ENCODE measurements at regions not wholly inside any gene's neighbourhood (a gene's known extent, or its start where the extent isn't known, plus 50 kb on each side); places are given as distances from the start of the nearest gene placed in this dataset.

- WGBS, 2 donors (ENCODE audit: low coverage in 1 of 2): 80% methylated on average over 1 of the region's 16 CpGs; no CpG with 5 or more reads in 1 of the 2 donors
- no peaks in the 10 kb centered on the region for H3K36me3 ChIP-seq
- no peak for ATAC-seq
- no peak for TF ChIP-seq POLR2AphosphoS5 (IDR thresholded peaks at IDR 0.05)
- H3K9me3 ChIP-seq: no peaks in the 10 kb centered on the region
- H3K27ac ChIP-seq: no peak overlapping the region
- peaks cover 16% of the 10 kb centered on the region for H3K27me3 ChIP-seq
- H3K4me1 ChIP-seq: peaks cover 0 to 11% (median 0%) of the 10 kb centered on the region in 3 donors
- no peak overlapping the region for H3K4me3 ChIP-seq
These were observed 162.6 kb downstream of the MYCN start for GRCh38 chr2:16102976-16103380.

- TF ChIP-seq POLR2AphosphoS5 (IDR thresholded peaks at IDR 0.05) (no peak), EP300 (IDR thresholded peaks at IDR 0.05) (no peak), POLR2A (IDR thresholded peaks at IDR 0.05) (no peak), CTCF (IDR thresholded peaks at IDR 0.05) (no peak)
- 86% methylated on average over 1 of the region's 14 CpGs; no CpG with 5 or more reads in 1 of the 2 donors for WGBS, 2 donors (ENCODE audit: low coverage in 1 of 2)
- Histone ChIP-seq H3K4me3 (no peak overlapping the region), H3K36me3 (no peaks in the 10 kb centered on the region), H3K27ac (no peak overlapping the region), H3K27me3 (peaks cover 16% of the 10 kb centered on the region), H3K4me1 (peaks cover 0 to 11% (median 0%) of the 10 kb centered on the region in 3 donors), H3K9me3 (no peaks in the 10 kb centered on the region)
- no peak for ATAC-seq
These were observed 162.1 kb downstream of the MYCN start for GRCh38 chr2:16102358-16102975.

- no CpG with 5 or more reads among the region's 3 CpGs for WGBS, 2 donors (ENCODE audit: low coverage in 1 of 2)
- H3K4me1 ChIP-seq: peaks cover 0 to 11% (median 0%) of the 10 kb centered on the region in 3 donors
- H3K4me3 ChIP-seq: no peak overlapping the region
- H3K9me3 ChIP-seq: no peaks in the 10 kb centered on the region
- no peak overlapping the region for H3K27ac ChIP-seq
- H3K36me3 ChIP-seq: no peaks in the 10 kb centered on the region
- peaks cover 16% of the 10 kb centered on the region for H3K27me3 ChIP-seq
- ATAC-seq: no peak
- TF ChIP-seq POLR2AphosphoS5 (IDR thresholded peaks at IDR 0.05) (no peak), POLR2A (IDR thresholded peaks at IDR 0.05) (no peak), CTCF (IDR thresholded peaks at IDR 0.05) (no peak), EP300 (IDR thresholded peaks at IDR 0.05) (no peak)
These were observed 160.8 kb downstream of the MYCN start for GRCh38 chr2:16101196-16101595.

- ATAC-seq: no peak
- peaks cover 16% of the 10 kb centered on the region for H3K27me3 ChIP-seq
- TF ChIP-seq POLR2AphosphoS5 (IDR thresholded peaks at IDR 0.05): no peak
- TF ChIP-seq POLR2A (IDR thresholded peaks at IDR 0.05): no peak
- TF ChIP-seq CTCF (IDR thresholded peaks at IDR 0.05): no peak
- TF ChIP-seq EP300 (IDR thresholded peaks at IDR 0.05): no peak
- 88 to 100% methylated on average over 1 of the region's 1 CpG for WGBS, 2 donors (ENCODE audit: low coverage in 1 of 2)
- peaks cover 0 to under 1% (median 0%) of the 10 kb centered on the region in 3 donors for H3K4me1 ChIP-seq
- no peak overlapping the region for H3K27ac ChIP-seq
- H3K36me3 ChIP-seq: no peaks in the 10 kb centered on the region
- H3K9me3 ChIP-seq: no peaks in the 10 kb centered on the region
- no peak overlapping the region for H3K4me3 ChIP-seq
These were observed 159.7 kb downstream of the MYCN start for GRCh38 chr2:16100006-16100405.

GRCh38 chr2:16099326-16099725, 159.0 kb downstream of the MYCN start:
- 92 to 100% methylated on average over 1 to 2 of the region's 2 CpGs for WGBS, 2 donors (ENCODE audit: low coverage in 1 of 2)
- ATAC-seq: no peak
- H3K4me3 ChIP-seq: no peak overlapping the region
- TF ChIP-seq CTCF (IDR thresholded peaks at IDR 0.05) (no peak), EP300 (IDR thresholded peaks at IDR 0.05) (no peak), POLR2AphosphoS5 (IDR thresholded peaks at IDR 0.05) (no peak), POLR2A (IDR thresholded peaks at IDR 0.05) (no peak)
- H3K36me3 ChIP-seq: no peaks in the 10 kb centered on the region
- H3K9me3 ChIP-seq: no peaks in the 10 kb centered on the region
- H3K27me3 ChIP-seq: peaks cover 12% of the 10 kb centered on the region
- no peaks in the 10 kb centered on the region for H3K4me1 ChIP-seq
- no peak overlapping the region for H3K27ac ChIP-seq

Measured in gastroesophageal sphincter (tissue), 4 donors.